OCI-LY7 (cell line): ENCODE measurements at regions not wholly inside any gene's neighbourhood (a gene's known extent, or its start where the extent isn't known, plus 50 kb on each side); places are given as distances from the start of the nearest gene placed in this dataset. TPM values are rescaled to one million over a fixed set of nuclear protein-coding genes. Genes with fewer than 3 reads are reported as not detected.

ENCODE experiments used
- BruUV-seq: library from RNA; stranded (reverse); fragments of 400-500 nt; replicated peaks from 2 replicates; lab custom pipeline; 2021; lab: Mats Ljungman, UMichigan
- CTCF ChIA-PET: fragments of 300-600 bp; sonication (Branson Sonifier 250); formaldehyde crosslinking; loops from one replicate; lab custom pipeline; 2022; ENCODE audit warnings: antibody characterized with exemption; ENCODE audit not compliant: unreplicated experiment; lab: Charles Lee
- POLR2A ChIA-PET: fragments of 300-600 bp; sonication (Branson Sonifier 250); formaldehyde crosslinking; loops from one replicate; lab custom pipeline; 2022; ENCODE audit warnings: antibody characterized with exemption; lab: Charles Lee
- DNase-seq: peaks from one replicate; pipeline ENCODE4 v3.0.0-alpha.2; 2015; ENCODE audit warnings: low spot score
- H2AFZ ChIP-seq: fragments of 200-600 bp; sonication (generic), shearing (Covaris generic); 2 replicates; pipeline ENCODE4 v1.6.1; 2014; ENCODE audit warnings: mild to moderate bottlenecking, antibody characterized with exemption, low read length, moderate library complexity
- H3K27ac ChIP-seq: fragments of 200-600 bp; sonication (generic); 2 replicates; pipeline ENCODE4 v1.5.1; 2014; ENCODE audit warnings: mixed run types, low read depth, mild to moderate bottlenecking, moderate library complexity, low read length, inconsistent platforms; ENCODE audit not compliant: poor library complexity, severe bottlenecking
- H3K36me3 ChIP-seq: fragments of 200-600 bp; sonication (generic); 2 replicates; pipeline ENCODE4 v1.6.1; 2014; ENCODE audit warnings: mild to moderate bottlenecking, antibody characterized with exemption, low read length, moderate library complexity, mixed read lengths; ENCODE audit not compliant: insufficient read depth
- H3K4me1 ChIP-seq: fragments of 200-600 bp; sonication (generic); 2 replicates; pipeline ENCODE4 v1.5.1; 2014; ENCODE audit warnings: mild to moderate bottlenecking, low read length; ENCODE audit not compliant: insufficient read depth, poor library complexity, severe bottlenecking
- H3K4me2 ChIP-seq: fragments of 200-600 bp; sonication (generic); 2 replicates; pipeline ENCODE4 v1.6.1; 2014; ENCODE audit warnings: mild to moderate bottlenecking, low read length
- H3K4me3 ChIP-seq: fragments of 200-600 bp; sonication (generic); 2 replicates; pipeline ENCODE4 v1.5.1; 2014; ENCODE audit warnings: mild to moderate bottlenecking, low read depth, low read length; ENCODE audit not compliant: poor library complexity, severe bottlenecking
- H3K79me2 ChIP-seq: fragments of 200-600 bp; sonication (generic); 2 replicates; pipeline ENCODE4 v1.6.1; 2016; ENCODE audit warnings: low read depth, mild to moderate bottlenecking, low read length, moderate library complexity, mixed read lengths; ENCODE audit not compliant: insufficient read depth
- H3K9me2 ChIP-seq: fragments of 200-600 bp; sonication (generic); 2 replicates; pipeline ENCODE4 v1.6.1; 2016; ENCODE audit warnings: mild to moderate bottlenecking, low read length, mixed read lengths; ENCODE audit not compliant: insufficient read depth
- H3K9me3 ChIP-seq: fragments of 200-600 bp; sonication (generic); 2 replicates; pipeline ENCODE4 v1.6.1; 2014; ENCODE audit warnings: mild to moderate bottlenecking, mixed run types, low read length, mixed read lengths
- H4K20me1 ChIP-seq: fragments of 200-600 bp; sonication (generic); 2 replicates; pipeline ENCODE4 v1.6.1; 2014; ENCODE audit warnings: mild to moderate bottlenecking, antibody characterized with exemption, low read length, moderate library complexity, mixed read lengths; ENCODE audit not compliant: insufficient read depth
- CTCF ChIP-seq: fragments of 200-600 bp; sonication (generic); conservative IDR thresholded peaks from 2 replicates; pipeline ENCODE4 v1.5.1; 2014; ENCODE audit warnings: mild to moderate bottlenecking, antibody characterized with exemption, low read length, moderate library complexity, mixed read lengths
- EZH2phosphoT487 ChIP-seq: fragments of 200-600 bp; sonication (generic); IDR thresholded peaks from 2 replicates; pipeline ENCODE4 v1.6.1; 2018; ENCODE audit warnings: low read depth, borderline replicate concordance, mild to moderate bottlenecking, mixed run types, antibody characterized with exemption, low read length, moderate library complexity, mixed read lengths
- intact Hi-C: fragments of 100-400 bp; cut with micrococcal nuclease; formaldehyde crosslinking; loops from one replicate; pipeline ENCODE4 v1.10.0; 2022; ENCODE audit not compliant: unreplicated experiment
- small RNA-seq: library from RNA; depleted of rRNA; stranded (forward); fragments of <200 nt; gene quantifications from one replicate; pipeline ENCODE3, GENCODE V24; 2014

- ChIA-PET CTCF (no interaction called here), POLR2A (no interaction called here)
- intact Hi-C loops: no loop called here
- no peak overlapping the region for H3K4me2 ChIP-seq
- H3K27ac ChIP-seq: no peak overlapping the region
- H3K9me3 ChIP-seq: no peaks in the 10 kb centered on the region
- H3K4me1 ChIP-seq: no peaks in the 10 kb centered on the region
- no peaks in the 10 kb centered on the region for H3K36me3 ChIP-seq
- no peak for DNase-seq
- H3K79me2 ChIP-seq: no peaks in the 10 kb centered on the region
- no peak overlapping the region for H3K4me3 ChIP-seq
- TF ChIP-seq EZH2phosphoT487 (no peak), CTCF (no peak)
- H2AFZ ChIP-seq: no peak overlapping the region
- no peaks in the 10 kb centered on the region for H3K9me2 ChIP-seq
- BruUV-seq: no TSS peak
- no peaks in the 10 kb centered on the region for H4K20me1 ChIP-seq
Measured at GRCh38 chrX:94961730-94962129, 1287.7 kb downstream of the FAM133A start.

GRCh38 chrX:94977562-94977961 lies 1303.6 kb downstream of the FAM133A start:
- Histone ChIP-seq H3K36me3 (no peaks in the 10 kb centered on the region), H3K27ac (no peak overlapping the region), H2AFZ (no peak overlapping the region), H3K4me2 (no peak overlapping the region), H3K9me2 (no peaks in the 10 kb centered on the region), H3K79me2 (no peaks in the 10 kb centered on the region), H3K4me3 (no peak overlapping the region), H3K9me3 (no peaks in the 10 kb centered on the region), H4K20me1 (no peaks in the 10 kb centered on the region), H3K4me1 (no peaks in the 10 kb centered on the region)
- ChIA-PET CTCF (no interaction called here), POLR2A (no interaction called here)
- DNase-seq: no peak
- BruUV-seq: no TSS peak
- no peak for TF ChIP-seq CTCF
- TF ChIP-seq EZH2phosphoT487: no peak
- intact Hi-C loops: no loop called here

GRCh38 chrX:94977986-94978385 lies 1304.0 kb downstream of the FAM133A start:
- CTCF ChIA-PET: no interaction called here
- no TSS peak for BruUV-seq
- TF ChIP-seq CTCF: no peak
- no peak for TF ChIP-seq EZH2phosphoT487
- no peak overlapping the region for H3K4me2 ChIP-seq
- no peak overlapping the region for H3K27ac ChIP-seq
- no peaks in the 10 kb centered on the region for H3K9me2 ChIP-seq
- no peaks in the 10 kb centered on the region for H3K4me1 ChIP-seq
- H4K20me1 ChIP-seq: no peaks in the 10 kb centered on the region
- no peaks in the 10 kb centered on the region for H3K9me3 ChIP-seq
- DNase-seq: no peak
- H3K79me2 ChIP-seq: no peaks in the 10 kb centered on the region
- H3K36me3 ChIP-seq: no peaks in the 10 kb centered on the region
- no peak overlapping the region for H3K4me3 ChIP-seq
- intact Hi-C loops: no loop called here
- POLR2A ChIA-PET: no interaction called here
- no peak overlapping the region for H2AFZ ChIP-seq

Small RNAs in the stretch of these regions (small RNA-seq; reads per million reads assigned to genes)
- not detected for gene RF00019
